ENCODE measurements at regions not wholly inside any gene's neighbourhood (a gene's known extent, or its start where the extent isn't known, plus 50 kb on each side); places are given as distances from the start of the nearest gene placed in this dataset.

- DNase-seq (ENCODE audit: low read depth): no peak
Observed at GRCh38 chr15:66906668-66907614, 158.5 kb upstream of the SMAD3 start.

- DNase-seq (ENCODE audit: low read depth): no peak
Observed at GRCh38 chr15:66907826-66908743, 157.3 kb upstream of the SMAD3 start.

- no peak for DNase-seq (ENCODE audit: low read depth)
Observed at GRCh38 chr15:66908744-66909095, 156.7 kb upstream of the SMAD3 start.

- no peak for DNase-seq (ENCODE audit: low read depth)
Observed at GRCh38 chr15:66909381-66909890, 156.0 kb upstream of the SMAD3 start.

GRCh38 chr15:66911131-66911700 lies 154.2 kb upstream of the SMAD3 start:
- DNase-seq (ENCODE audit: low read depth): no peak

- DNase-seq (ENCODE audit: low read depth): no peak
Observed at GRCh38 chr15:66912001-66912400, 153.4 kb upstream of the SMAD3 start.

GRCh38 chr15:66912441-66912840 lies 153.0 kb upstream of the SMAD3 start:
- DNase-seq (ENCODE audit: low read depth): no peak

- no peak for DNase-seq (ENCODE audit: low read depth)
Observed at GRCh38 chr15:66917904-66918448, 147.4 kb upstream of the SMAD3 start.

GRCh38 chr15:66919421-66919820 lies 146.0 kb upstream of the SMAD3 start:
- DNase-seq (ENCODE audit: low read depth): no peak

- DNase-seq (ENCODE audit: low read depth): no peak
Observed at GRCh38 chr15:66921319-66921915, 144.0 kb upstream of the SMAD3 start.

- no peak for DNase-seq (ENCODE audit: low read depth)
Observed at GRCh38 chr15:66922608-66923007, 142.8 kb upstream of the SMAD3 start.

GRCh38 chr15:66923438-66923881 lies 141.9 kb upstream of the SMAD3 start:
- no peak for DNase-seq (ENCODE audit: low read depth)

GRCh38 chr15:66924889-66925288 lies 140.5 kb upstream of the SMAD3 start:
- no peak for DNase-seq (ENCODE audit: low read depth)

GRCh38 chr15:66925721-66926120 lies 139.7 kb upstream of the SMAD3 start:
- no peak for DNase-seq (ENCODE audit: low read depth)

GRCh38 chr15:66927201-66928077 lies 138.0 kb upstream of the SMAD3 start:
- DNase-seq (ENCODE audit: low read depth): no peak

- DNase-seq (ENCODE audit: low read depth): no peak
Observed at GRCh38 chr15:66928101-66928500, 137.3 kb upstream of the SMAD3 start.

GRCh38 chr15:66928784-66929183 lies 136.6 kb upstream of the SMAD3 start:
- DNase-seq (ENCODE audit: low read depth): no peak

- DNase-seq (ENCODE audit: low read depth): no peak
Observed at GRCh38 chr15:66929843-66930402, 135.5 kb upstream of the SMAD3 start.

- no peak for DNase-seq (ENCODE audit: low read depth)
Observed at GRCh38 chr15:66931768-66932633, 133.4 kb upstream of the SMAD3 start.
